GM12878 (cell line): ENCODE measurements at regions not wholly inside any gene's neighbourhood (a gene's known extent, or its start where the extent isn't known, plus 50 kb on each side); places are given as distances from the start of the nearest gene placed in this dataset.
"Not testable (repeated sequence)": the region's sequence is repeated elsewhere in the genome, so short reads cannot be mapped to it uniquely, and the experiment has no call there.

ENCODE experiments used
- ATF3 ChIP-seq: IDR thresholded peaks from 2 replicates; pipeline ENCODE4 v1.6.1; 2011; ENCODE audit warnings: low read depth, mild to moderate bottlenecking, low read length, moderate library complexity, borderline replicate concordance; ENCODE audit errors: extremely low read depth
- CTCF ChIP-seq, 3 experiments: IDR thresholded peaks in 2 of 3; conservative IDR thresholded peaks in 1 of 3; 2 replicates each; pipeline ENCODE4 v1.5.1; 2011; ENCODE audit warnings: low read depth in 3 of 3, low read length in 3 of 3, mild to moderate bottlenecking in 3 of 3, control low read depth in 2 of 3, moderate library complexity in 2 of 3, inconsistent platforms in 1 of 3, mixed read lengths in 1 of 3; ENCODE audit not compliant: control insufficient read depth in 2 of 3, insufficient read depth in 1 of 3; ENCODE audit errors: extremely low read depth in 1 of 3
- JUNB ChIP-seq: IDR thresholded peaks from 2 replicates; pipeline ENCODE4 v1.6.1; 2016; ENCODE audit warnings: antibody characterized with exemption, mild to moderate bottlenecking
- MTA3 ChIP-seq: IDR thresholded peaks from 2 replicates; pipeline ENCODE4 v1.6.1; 2012; ENCODE audit warnings: low read length, inconsistent platforms, borderline replicate concordance
- POLR2A ChIP-seq: IDR thresholded peaks from 2 replicates; pipeline ENCODE4 v1.6.1; 2011; ENCODE audit warnings: low read depth, mild to moderate bottlenecking, low read length
- ZNF274 ChIP-seq: IDR thresholded peaks from one replicate; pipeline ENCODE4 v1.8.0; 2011; ENCODE audit not compliant: insufficient read length, insufficient read depth

- not testable (repeated sequence) for TF ChIP-seq CTCF (IDR thresholded peaks at IDR 0.05 in 2 of 3, conservative IDR thresholded peaks at IDR 0.05 in 1 of 3; ENCODE audit: control insufficient read depth in 2 of 3, extremely low read depth in 1 of 3, insufficient read depth in 1 of 3, low read depth in 3 of 3, low read length in 3 of 3); ZNF274; JUNB; ATF3; MTA3; POLR2A
These were observed 5453.9 kb upstream of the TPTE start for GRCh38 chr21:5067326-5068048.
